ENCODE measurements at regions not wholly inside any gene's neighbourhood (a gene's known extent, or its start where the extent isn't known, plus 50 kb on each side); places are given as distances from the start of the nearest gene placed in this dataset.
"Not testable (repeated sequence)": the region's sequence is repeated elsewhere in the genome, so short reads cannot be mapped to it uniquely, and the experiment has no call there.

- DNase-seq (ENCODE audit: low read depth in 2 of 2) = no peak
Measured at GRCh38 chr5:110242950-110243349, 483.5 kb downstream of the TMEM232 start.

- DNase-seq (ENCODE audit: low read depth in 2 of 2) = no peak
Measured at GRCh38 chr5:110248921-110249320, 477.6 kb downstream of the TMEM232 start.

GRCh38 chr5:110250355-110250754, 476.1 kb downstream of the TMEM232 start:
- DNase-seq (ENCODE audit: low read depth in 2 of 2) = no peak

DNA sequence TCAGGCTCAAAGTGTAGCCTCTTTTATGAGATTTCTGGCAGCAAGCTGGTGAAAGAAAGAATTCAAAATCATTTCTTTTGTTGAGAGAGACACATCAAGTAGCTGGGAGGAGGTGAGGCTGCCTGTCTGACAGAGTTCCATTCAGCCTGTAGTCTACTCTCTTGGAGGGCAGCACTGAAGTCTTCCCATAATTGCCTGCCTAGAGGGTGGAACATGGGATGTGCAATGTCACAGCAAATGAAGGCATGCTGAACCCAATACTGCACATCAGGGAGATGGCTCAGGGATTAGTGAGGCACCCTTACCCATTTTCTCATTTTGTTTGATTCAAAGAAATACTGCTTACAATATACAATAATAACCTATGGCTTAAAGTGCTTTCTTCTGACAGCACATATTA, 475.7 kb downstream of the TMEM232 start:
- DNase-seq (ENCODE audit: low read depth in 2 of 2) = no peak

DNA sequence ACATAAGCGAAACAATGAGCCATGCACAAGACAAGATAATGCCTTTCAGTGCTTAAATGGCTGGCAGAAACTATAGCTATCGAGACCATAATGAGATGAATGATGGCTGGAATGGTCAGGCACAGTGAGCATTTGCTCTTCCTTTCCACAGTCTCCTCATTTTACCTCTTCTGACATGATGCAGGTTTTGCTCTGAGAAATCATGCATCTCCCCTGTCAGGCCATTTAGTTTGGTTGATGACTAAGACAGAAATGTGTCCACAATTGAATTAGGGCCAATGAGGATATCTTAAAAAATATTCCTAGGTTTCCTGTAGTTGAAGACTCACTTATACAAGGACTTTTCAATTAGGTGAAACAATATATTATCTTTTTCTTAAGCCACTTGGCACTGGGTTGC, 475.1 kb downstream of the TMEM232 start:
- DNase-seq (ENCODE audit: low read depth in 2 of 2) = peak; percentile 39 to 50

DNA sequence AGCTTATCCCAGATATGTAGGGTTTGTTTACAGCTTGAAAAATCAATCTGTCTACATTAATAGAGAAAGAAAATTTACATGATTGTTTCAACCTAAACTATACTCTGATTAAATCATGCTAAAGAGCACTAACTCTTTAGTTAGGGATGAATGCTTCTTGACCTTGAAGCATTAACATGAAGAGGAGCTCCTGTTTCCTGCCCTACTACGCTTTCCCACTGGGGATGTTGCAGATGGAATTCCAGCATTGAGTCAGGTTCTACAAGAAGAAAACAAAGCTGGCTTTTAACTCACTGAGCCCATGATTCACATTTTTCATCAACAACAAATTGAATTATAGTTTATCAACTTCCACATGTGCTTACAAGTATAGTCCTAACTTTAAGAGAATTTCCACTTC, 471.3 kb downstream of the TMEM232 start:
- DNase-seq (ENCODE audit: low read depth in 2 of 2) = no peak

DNA sequence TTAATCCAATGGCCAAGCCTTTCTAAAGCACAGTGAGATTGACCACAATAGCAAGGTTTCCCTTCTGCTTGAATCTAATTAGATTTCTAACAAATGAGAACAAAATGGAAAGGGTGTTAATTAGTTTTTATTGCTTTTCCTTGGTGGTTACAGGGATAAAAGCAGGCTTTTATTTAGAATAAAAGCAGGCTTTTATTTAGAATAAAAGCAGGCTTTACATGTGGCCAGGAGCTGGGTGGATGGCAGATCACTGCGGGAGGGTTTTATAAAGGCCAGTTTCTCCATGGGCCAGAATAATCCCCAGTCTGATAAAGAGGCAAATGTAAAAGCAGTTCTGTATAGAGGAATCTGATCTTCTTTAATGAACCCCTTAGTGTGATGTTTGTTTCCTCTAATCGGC, 470.2 kb downstream of the TMEM232 start:
- DNase-seq (ENCODE audit: low read depth in 2 of 2) = no peak

GRCh38 chr5:110257971-110258370, 468.5 kb downstream of the TMEM232 start:
- DNase-seq (ENCODE audit: low read depth in 2 of 2) = no peak

GRCh38 chr5:110258460-110259216, 467.8 kb downstream of the TMEM232 start:
- peak in 1 of 2 experiments; percentile 23 for DNase-seq (ENCODE audit: low read depth in 2 of 2)

GRCh38 chr5:110262749-110263148, 463.7 kb downstream of the TMEM232 start:
- DNase-seq (ENCODE audit: low read depth in 2 of 2) = no peak

- no peak for DNase-seq (ENCODE audit: low read depth in 2 of 2)
Measured at GRCh38 chr5:110264661-110265060, 461.8 kb downstream of the TMEM232 start.

- DNase-seq (ENCODE audit: low read depth in 2 of 2) = no peak
Measured at GRCh38 chr5:110265162-110265561, 461.3 kb downstream of the TMEM232 start.

- DNase-seq (ENCODE audit: low read depth in 2 of 2) = no peak
Measured at GRCh38 chr5:110267714-110268113, 458.8 kb downstream of the TMEM232 start.

- no peak for DNase-seq (ENCODE audit: low read depth in 2 of 2)
Measured at GRCh38 chr5:110268283-110268682, 458.2 kb downstream of the TMEM232 start.

DNA sequence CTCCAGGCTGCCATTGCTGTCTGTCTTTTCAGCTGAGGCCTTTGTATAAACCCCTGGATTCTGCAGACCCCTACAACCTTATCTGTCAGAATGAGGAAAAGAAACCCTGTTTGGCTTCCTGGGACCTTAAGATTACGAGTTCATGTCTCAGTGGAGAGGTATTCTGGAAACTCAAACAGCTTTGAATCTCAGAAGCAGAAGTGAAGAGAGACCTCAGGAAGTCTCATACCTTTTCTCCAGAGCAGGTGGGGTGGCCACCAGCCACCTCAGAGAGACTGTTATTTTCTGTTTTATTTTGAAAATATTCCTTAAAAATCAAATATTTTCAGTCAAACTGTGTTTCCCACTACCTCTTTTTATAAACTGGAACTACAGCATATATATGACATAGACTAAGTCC, 457.5 kb downstream of the TMEM232 start:
- DNase-seq (ENCODE audit: low read depth in 2 of 2) = no peak

- DNase-seq (ENCODE audit: low read depth in 2 of 2) = peak in 1 of 2 experiments; percentile 49
Measured at GRCh38 chr5:110269478-110270142, 456.9 kb downstream of the TMEM232 start.

- no peak for DNase-seq (ENCODE audit: low read depth in 2 of 2)
Measured at GRCh38 chr5:110275878-110276277, 450.6 kb downstream of the TMEM232 start.

DNA sequence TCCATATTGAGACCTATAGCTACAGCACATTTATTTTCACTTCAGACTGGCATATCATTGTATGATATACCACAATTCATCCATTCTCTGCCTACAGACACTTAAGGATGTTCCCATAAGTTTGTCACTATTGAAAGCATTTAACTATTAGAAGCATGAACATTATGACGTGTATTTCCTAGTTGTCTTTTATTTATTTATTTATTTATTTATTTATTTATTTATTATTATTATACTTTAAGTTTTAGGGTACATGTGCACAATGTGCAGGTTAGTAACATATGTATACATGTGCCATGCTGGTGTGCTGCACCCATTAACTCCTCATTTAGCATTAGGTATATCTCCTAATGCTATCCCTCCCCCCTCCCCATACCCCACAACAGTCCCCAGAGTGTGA, 448.0 kb downstream of the TMEM232 start:
- DNase-seq (ENCODE audit: low read depth in 2 of 2) = not testable (repeated sequence)

DNA sequence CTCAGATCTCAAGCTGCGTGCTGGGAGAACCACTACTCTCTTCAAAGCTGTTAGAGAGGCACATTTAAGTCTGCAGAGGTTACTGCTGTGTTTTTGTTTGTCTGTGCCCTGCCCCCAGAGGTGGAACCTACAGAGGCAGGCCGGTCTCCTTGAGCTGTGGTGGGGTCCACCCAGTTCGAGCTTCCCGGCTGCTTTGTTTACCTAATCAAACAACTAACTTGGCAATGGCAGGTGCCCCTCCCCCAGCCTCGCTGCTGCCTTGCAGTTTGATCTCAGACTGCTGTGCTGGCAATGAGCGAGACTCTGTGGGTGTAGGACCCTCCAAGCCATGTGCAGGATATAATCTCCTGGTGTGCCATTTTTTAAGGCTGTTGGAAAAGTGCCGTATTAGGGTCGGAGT, 442.4 kb downstream of the TMEM232 start:
- DNase-seq (ENCODE audit: low read depth in 2 of 2) = not testable (repeated sequence)

GRCh38 chr5:110288766-110289511, 437.5 kb downstream of the TMEM232 start:
- peak; percentile 99 to 100 for DNase-seq (ENCODE audit: low read depth in 2 of 2)

DNA sequence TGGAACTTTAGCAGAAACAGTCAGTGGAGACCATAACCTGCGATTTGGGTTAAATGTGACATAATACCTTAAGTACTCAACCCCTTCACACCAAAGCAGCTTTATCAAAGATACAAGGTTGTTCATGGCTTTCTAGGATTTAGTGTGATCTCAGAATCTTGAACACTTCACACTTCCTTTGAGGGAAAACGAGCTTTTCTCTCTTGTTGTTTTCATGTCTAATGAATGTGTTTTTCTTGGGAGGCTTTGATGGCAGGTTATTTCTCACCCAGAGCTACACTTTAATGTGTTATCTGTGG, 437.0 kb downstream of the TMEM232 start:
- DNase-seq (ENCODE audit: low read depth in 2 of 2) = no peak

- no peak for DNase-seq (ENCODE audit: low read depth in 2 of 2)
Measured at GRCh38 chr5:110290542-110290941, 435.9 kb downstream of the TMEM232 start.

GRCh38 chr5:110294281-110294680, 432.2 kb downstream of the TMEM232 start:
- DNase-seq (ENCODE audit: low read depth in 2 of 2) = no peak
